ENCODE measurements at regions not wholly inside any gene's neighbourhood (a gene's known extent, or its start where the extent isn't known, plus 50 kb on each side); places are given as distances from the start of the nearest gene placed in this dataset.

GRCh38 chr4:129167640-129168260, 71.8 kb downstream of the C4orf33 start:
- DNase-seq: no peak

GRCh38 chr4:129172181-129172580, 76.2 kb downstream of the C4orf33 start:
- DNase-seq: no peak

GRCh38 chr4:129176864-129177263, 80.9 kb downstream of the C4orf33 start:
- DNase-seq: no peak

- DNase-seq: no peak
Observed at GRCh38 chr4:129179276-129179675, 83.3 kb downstream of the C4orf33 start.

- DNase-seq: no peak
Observed at GRCh38 chr4:129189630-129190029, 93.7 kb downstream of the C4orf33 start.

- DNase-seq: no peak
Observed at GRCh38 chr4:129193357-129194100, 97.6 kb downstream of the C4orf33 start.

GRCh38 chr4:129208481-129208880, 112.5 kb downstream of the C4orf33 start:
- no peak for DNase-seq

- DNase-seq: no peak
Observed at GRCh38 chr4:129213692-129214091, 117.7 kb downstream of the C4orf33 start.

- DNase-seq: no peak
Observed at GRCh38 chr4:129218360-129218759, 122.4 kb downstream of the C4orf33 start.

- no peak for DNase-seq
Observed at GRCh38 chr4:129218897-129219296, 122.9 kb downstream of the C4orf33 start.

GRCh38 chr4:129220254-129220653, 124.3 kb downstream of the C4orf33 start:
- no peak for DNase-seq

- no peak for DNase-seq
Observed at GRCh38 chr4:129223945-129224344, 128.0 kb downstream of the C4orf33 start.

- no peak for DNase-seq
Observed at GRCh38 chr4:129230846-129231245, 134.9 kb downstream of the C4orf33 start.

GRCh38 chr4:129231945-129232588, 136.1 kb downstream of the C4orf33 start:
- no peak for DNase-seq

- no peak for DNase-seq
Observed at GRCh38 chr4:129232589-129233337, 136.8 kb downstream of the C4orf33 start.

GRCh38 chr4:129233691-129234090, 137.7 kb downstream of the C4orf33 start:
- no peak for DNase-seq

- DNase-seq: no peak
Observed at GRCh38 chr4:129236351-129236750, 140.4 kb downstream of the C4orf33 start.

GRCh38 chr4:129239088-129239487, 143.1 kb downstream of the C4orf33 start:
- DNase-seq: no peak

GRCh38 chr4:129240816-129241215, 144.9 kb downstream of the C4orf33 start:
- DNase-seq: no peak

- DNase-seq: no peak
Observed at GRCh38 chr4:129246145-129246544, 150.2 kb downstream of the C4orf33 start.

- DNase-seq: no peak
Observed at GRCh38 chr4:129246910-129247461, 151.0 kb downstream of the C4orf33 start.

GRCh38 chr4:129248621-129249020, 152.7 kb downstream of the C4orf33 start:
- DNase-seq: no peak

- no peak for DNase-seq
Observed at GRCh38 chr4:129254126-129254525, 158.2 kb downstream of the C4orf33 start.

Measured in CD4-positive, alpha-beta T cell treated with Interleukin-21 for 1 hour (primary cell).